IMR-90 (cell line): ENCODE measurements at regions not wholly inside any gene's neighbourhood (a gene's known extent, or its start where the extent isn't known, plus 50 kb on each side); places are given as distances from the start of the nearest gene placed in this dataset.

Experiments used
- ATAC-seq: fragments of 200-7000 bp; cut with Tn5 transposase; 2 replicates; pipeline ENCODE4 v1.9.1; 2020; ENCODE audit warnings: low read depth, mild to moderate bottlenecking, moderate library complexity
- BruUV-seq: library from RNA; stranded (reverse); fragments of 400-500 nt; replicated peaks from 2 replicates; lab custom pipeline; 2021; lab: Mats Ljungman, UMichigan
- CTCF ChIA-PET: fragments of 300-600 bp; formaldehyde crosslinking; extraction: SDS; loops from one replicate; lab custom pipeline; 2021; ENCODE audit warnings: antibody characterized with exemption; lab: Yijun Ruan, JAX
- POLR2A ChIA-PET: fragments of 300-600 bp; sonication (Branson Sonifier 250); formaldehyde crosslinking; loops from one replicate; lab custom pipeline; 2022; ENCODE audit warnings: antibody characterized with exemption; ENCODE audit not compliant: unreplicated experiment; lab: Charles Lee
- DNase-seq: peaks from one replicate; pipeline ENCODE4 v3.0.0; 2013
- H2AFZ ChIP-seq: replicated peaks from 2 replicates; pipeline ENCODE3; 2013; ENCODE audit warnings: low read length, mild to moderate bottlenecking; ENCODE audit not compliant: poor library complexity
- H2AK5ac ChIP-seq: 2 replicates; pipeline ENCODE4 v1.6.1; 2013; ENCODE audit warnings: low read depth, low read length, inconsistent platforms
- H2AK9ac ChIP-seq: replicated peaks from 2 replicates; pipeline ENCODE3; 2013; ENCODE audit warnings: mild to moderate bottlenecking, low read depth, low read length, moderate library complexity; ENCODE audit not compliant: poor library complexity
- H2BK120ac ChIP-seq: 2 replicates; pipeline ENCODE4 v1.6.1; 2013; ENCODE audit warnings: low read depth, low read length, inconsistent platforms
- H2BK15ac ChIP-seq: 3 replicates; pipeline ENCODE4 v1.6.1; 2013; ENCODE audit warnings: low read depth, low read length, inconsistent platforms
- H2BK20ac ChIP-seq: 2 replicates; pipeline ENCODE4 v1.6.1; 2013; ENCODE audit warnings: low read depth, mild to moderate bottlenecking, inconsistent platforms, low read length, moderate library complexity
- H2BK5ac ChIP-seq: 2 replicates; pipeline ENCODE4 v1.6.1; 2013; ENCODE audit warnings: mild to moderate bottlenecking, low read depth, low read length, inconsistent platforms; ENCODE audit not compliant: poor library complexity, severe bottlenecking
- H3K14ac ChIP-seq: replicated peaks from 2 replicates; pipeline ENCODE4 v1.6.1; 2013; ENCODE audit warnings: low read depth, low read length, inconsistent platforms
- H3K18ac ChIP-seq: 2 replicates; pipeline ENCODE4 v1.6.1; 2013; ENCODE audit warnings: low read depth, low read length, control low read depth
- H3K23ac ChIP-seq: 2 replicates; pipeline ENCODE4 v1.6.1; 2013; ENCODE audit warnings: low read depth, low read length, inconsistent platforms
- H3K27ac ChIP-seq: 2 replicates; pipeline ENCODE4 v1.5.1; 2013; ENCODE audit warnings: mild to moderate bottlenecking, control low read depth, low read length; ENCODE audit not compliant: insufficient read depth
- H3K27me3 ChIP-seq: 2 replicates; pipeline ENCODE4 v1.6.1; 2013; ENCODE audit warnings: low read length; ENCODE audit not compliant: control insufficient read depth, insufficient read depth
- H3K36me3 ChIP-seq: 2 replicates; pipeline ENCODE4 v1.6.1; 2013; ENCODE audit warnings: low read length, mixed read lengths; ENCODE audit not compliant: control insufficient read depth, insufficient read depth
- H3K4ac ChIP-seq: 2 replicates; pipeline ENCODE4 v1.6.1; 2013; ENCODE audit warnings: low read depth, low read length, inconsistent platforms
- H3K4me1 ChIP-seq: 2 replicates; pipeline ENCODE4 v1.6.1; 2013; ENCODE audit warnings: low read length, mixed read lengths; ENCODE audit not compliant: control insufficient read depth, insufficient read depth
- H3K4me2 ChIP-seq: 2 replicates; pipeline ENCODE4 v1.6.1; 2013; ENCODE audit warnings: low read depth, mild to moderate bottlenecking, control low read depth, low read length, moderate library complexity
- H3K4me3 ChIP-seq: 2 replicates; pipeline ENCODE4 v1.5.1; 2013; ENCODE audit warnings: low read depth, mild to moderate bottlenecking, control low read depth, low read length, moderate library complexity; ENCODE audit not compliant: insufficient read depth
- H3K56ac ChIP-seq: 2 replicates; pipeline ENCODE4 v1.6.1; 2013; ENCODE audit warnings: low read length, inconsistent platforms; ENCODE audit not compliant: insufficient read depth; ENCODE audit errors: extremely low read depth
- H3K79me1 ChIP-seq, 2 experiments: 2 replicates each; pipeline ENCODE4 v1.6.1; 2013; ENCODE audit warnings: low read length in 2 of 2, inconsistent platforms in 1 of 2, low read depth in 1 of 2
- H3K9ac ChIP-seq: 2 replicates; pipeline ENCODE4 v1.6.1; 2013; ENCODE audit warnings: low read depth, low read length, control low read depth
- H3K9me1 ChIP-seq: 2 replicates; pipeline ENCODE4 v1.6.1; 2013; ENCODE audit warnings: low read length, inconsistent platforms; ENCODE audit not compliant: insufficient read depth
- H3K9me3 ChIP-seq: 2 replicates; pipeline ENCODE4 v1.6.1; 2013; ENCODE audit warnings: low read length; ENCODE audit not compliant: control insufficient read depth, insufficient read depth
- H4K20me1 ChIP-seq: 2 replicates; pipeline ENCODE4 v1.6.1; 2013; ENCODE audit warnings: low read length, inconsistent platforms; ENCODE audit not compliant: insufficient read depth
- H4K5ac ChIP-seq: 2 replicates; pipeline ENCODE4 v1.6.1; 2013; ENCODE audit warnings: mild to moderate bottlenecking, low read depth, low read length, control low read depth
- H4K8ac ChIP-seq, 2 experiments: 2 replicates each; pipeline ENCODE4 v1.6.1; 2013; ENCODE audit warnings: low read depth in 2 of 2, low read length in 2 of 2, control low read depth in 1 of 2, inconsistent platforms in 1 of 2
- H4K91ac ChIP-seq: 2 replicates; pipeline ENCODE4 v1.6.1; 2013; ENCODE audit warnings: low read depth, low read length, inconsistent platforms; ENCODE audit not compliant: insufficient read depth
- RAD21 ChIP-seq: IDR thresholded peaks from 2 replicates; pipeline ENCODE4 v1.6.1; 2012; ENCODE audit warnings: low read length, improper control_type of control experiment
- WGBS, 2 experiments: methylation state at CpG; one replicate each; pipeline versions ENCODE4 v1.1.5 to v1.1.7; 2013; ENCODE audit warnings: missing lambda C conversion rate in 2 of 2; ENCODE audit not compliant: insufficient read length in 1 of 2; ENCODE audit errors: extremely low coverage in 2 of 2; 5-methylcytosine and 5-hydroxymethylcytosine counted together
- dilution Hi-C: fragments of 300-500 bp; cut with HindIII; formaldehyde crosslinking; loops from one replicate; pipeline ENCODE4 v1.14.3; 2018; ENCODE audit warnings: low sequenced_read_pairs; ENCODE audit not compliant: unreplicated experiment
- in situ Hi-C: fragments of 300-500 bp; cut with MboI; formaldehyde crosslinking; loops from 3 replicates; pipeline ENCODE4 v1.14.3; 2019; ENCODE audit warnings: low sequenced_read_pairs, inconsistent platforms, mixed read lengths
- intact Hi-C: fragments of 100-400 bp; cut with micrococcal nuclease; formaldehyde crosslinking; loops from 2 replicates; pipeline ENCODE4 v1.10.0; 2022

DNA sequence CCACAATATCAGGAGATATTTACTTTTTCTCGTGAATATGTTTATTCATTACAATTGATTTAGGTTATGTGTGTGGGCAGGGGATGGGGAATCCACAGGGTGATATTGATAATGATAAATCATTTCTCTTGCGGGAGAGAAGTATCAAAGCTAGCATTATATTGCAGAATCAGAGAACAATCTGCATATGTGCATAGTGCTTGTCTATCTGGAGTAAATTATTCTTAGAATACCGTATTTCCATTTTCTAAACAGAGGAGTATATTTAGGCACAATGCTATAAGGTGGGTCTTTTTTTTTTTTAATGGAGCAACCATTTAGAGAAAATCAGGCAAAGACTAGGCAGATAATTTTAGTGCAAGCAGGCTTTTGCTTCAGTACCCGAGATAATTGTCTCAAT is 166.0 kb upstream of the ARX start:
- Histone ChIP-seq H3K27me3 (no peaks in the 10 kb centered on the region), H3K4me3 (no peak overlapping the region), H3K23ac (no peak overlapping the region), H3K4me1 (no peaks in the 10 kb centered on the region), H2AFZ (no peak overlapping the region), H2BK20ac (no peak overlapping the region), H4K8ac (no peak overlapping the region), H3K4me2 (no peak overlapping the region), H3K9me3 (no peaks in the 10 kb centered on the region), H3K9ac (no peak overlapping the region), H3K56ac (no peak overlapping the region), H3K9me1 (no peaks in the 10 kb centered on the region), H3K18ac (no peak overlapping the region), H3K14ac (no peak overlapping the region), H4K91ac (no peak overlapping the region), H2AK9ac (no peak overlapping the region), H3K79me1 (no peaks in the 10 kb centered on the region), H4K20me1 (no peaks in the 10 kb centered on the region), H2BK15ac (no peak overlapping the region), H4K5ac (no peak overlapping the region), H2AK5ac (no peak overlapping the region), H3K4ac (no peak overlapping the region), H2BK5ac (no peak overlapping the region), H2BK120ac (no peak overlapping the region), H3K27ac (no peak overlapping the region), H3K36me3 (no peaks in the 10 kb centered on the region)
- no peak for TF ChIP-seq RAD21
- WGBS, 2 experiments = no CpG with 5 or more reads among the region's 4 CpGs
- ChIA-PET POLR2A (no interaction called here), CTCF (no interaction called here)
- DNase-seq = no peak
- ATAC-seq = no peak
- BruUV-seq = no TSS peak
- dilution Hi-C loops (no loop called here), intact Hi-C loops (no loop called here), in situ Hi-C loops (no loop called here)
